HEK293 (cell line): ENCODE measurements at regions not wholly inside any gene's neighbourhood (a gene's known extent, or its start where the extent isn't known, plus 50 kb on each side); places are given as distances from the start of the nearest gene placed in this dataset.

Source experiments
- SETDB1 ChIP-seq: IDR thresholded peaks from one replicate; pipeline ENCODE4 v1.6.1; 2017; ENCODE audit warnings: mild to moderate bottlenecking, low read length, moderate library complexity, mixed read lengths; ENCODE audit not compliant: insufficient read length
- ZBTB21 ChIP-seq: fragments of 450-650 bp; formaldehyde crosslinking; IDR thresholded peaks from 2 replicates; pipeline ENCODE4 v1.5.1; 2017; ENCODE audit warnings: missing biosample characterization, missing genetic modification characterization
- ZNF239 ChIP-seq: fragments of 450-650 bp; formaldehyde crosslinking; IDR thresholded peaks from 2 replicates; pipeline ENCODE4 v1.5.1; 2016; ENCODE audit warnings: missing biosample characterization, missing genetic modification characterization
- ZNF274 ChIP-seq, 2 experiments: fragments of 200-500 bp in 1 of 2; fragments of 450-650 bp in 1 of 2; sonication (Bioruptor generic) in 1 of 2; formaldehyde crosslinking in 1 of 2; IDR thresholded peaks; 2 replicates each; pipeline versions ENCODE4 v1.5.1 to v1.6.1; 2014 to 2016; ENCODE audit warnings: borderline replicate concordance in 1 of 2, inconsistent platforms in 1 of 2, low read length in 1 of 2, missing biosample characterization in 1 of 2, missing genetic modification characterization in 1 of 2
- ZNF426 ChIP-seq: fragments of 450-650 bp; formaldehyde crosslinking; IDR thresholded peaks from 2 replicates; pipeline ENCODE4 v1.5.1; 2017; ENCODE audit warnings: missing biosample characterization, missing genetic modification characterization, mild to moderate bottlenecking, inconsistent platforms, moderate library complexity
- TF ChIP-seq, protein P1 (sequence below): fragments of 450-650 bp; formaldehyde crosslinking; IDR thresholded peaks from 2 replicates; pipeline ENCODE4 v1.5.1; 2016; ENCODE audit warnings: missing biosample characterization, missing genetic modification characterization

DNA sequence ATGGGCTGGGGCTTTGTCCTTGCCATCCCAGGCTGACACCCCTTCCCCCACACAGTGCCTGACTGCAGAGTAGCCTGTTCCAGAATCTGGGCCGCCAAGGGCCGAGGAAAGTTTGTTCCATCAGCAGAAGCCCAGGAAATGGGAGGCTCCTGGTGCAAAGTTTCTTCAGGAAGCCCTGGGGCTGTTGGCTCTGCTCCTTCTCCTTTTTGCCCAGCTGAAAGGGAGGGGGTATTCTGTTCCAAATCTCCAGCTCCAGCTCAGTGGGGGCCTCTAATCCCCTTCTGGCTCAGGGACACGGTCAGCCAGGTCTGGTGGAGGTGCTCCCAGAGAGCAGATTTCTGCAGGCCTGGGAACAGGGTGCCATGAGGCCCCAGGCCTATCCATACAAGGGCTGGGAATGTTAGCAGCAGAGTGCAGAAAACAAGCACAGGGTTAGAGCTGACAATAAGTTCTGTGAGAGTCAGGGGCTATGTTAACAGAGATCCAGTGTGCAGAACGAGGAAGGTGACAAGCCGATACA, 399.5 kb downstream of the RPS24 start:
- TF ChIP-seq ZBTB21 (tag by site-specific recombination) (no peak), ZNF239 (tag by site-specific recombination) (no peak), ZNF274 (IDR thresholded peaks at IDR 0.05; ENCODE audit: low read length) (no peak), ZNF274 (tag by site-specific recombination; IDR thresholded peaks at IDR 0.05; ENCODE audit: borderline replicate concordance) (no peak), ZNF426 (tag by site-specific recombination) (no peak), SETDB1 (no peak)
- TF ChIP-seq, protein P1, sequence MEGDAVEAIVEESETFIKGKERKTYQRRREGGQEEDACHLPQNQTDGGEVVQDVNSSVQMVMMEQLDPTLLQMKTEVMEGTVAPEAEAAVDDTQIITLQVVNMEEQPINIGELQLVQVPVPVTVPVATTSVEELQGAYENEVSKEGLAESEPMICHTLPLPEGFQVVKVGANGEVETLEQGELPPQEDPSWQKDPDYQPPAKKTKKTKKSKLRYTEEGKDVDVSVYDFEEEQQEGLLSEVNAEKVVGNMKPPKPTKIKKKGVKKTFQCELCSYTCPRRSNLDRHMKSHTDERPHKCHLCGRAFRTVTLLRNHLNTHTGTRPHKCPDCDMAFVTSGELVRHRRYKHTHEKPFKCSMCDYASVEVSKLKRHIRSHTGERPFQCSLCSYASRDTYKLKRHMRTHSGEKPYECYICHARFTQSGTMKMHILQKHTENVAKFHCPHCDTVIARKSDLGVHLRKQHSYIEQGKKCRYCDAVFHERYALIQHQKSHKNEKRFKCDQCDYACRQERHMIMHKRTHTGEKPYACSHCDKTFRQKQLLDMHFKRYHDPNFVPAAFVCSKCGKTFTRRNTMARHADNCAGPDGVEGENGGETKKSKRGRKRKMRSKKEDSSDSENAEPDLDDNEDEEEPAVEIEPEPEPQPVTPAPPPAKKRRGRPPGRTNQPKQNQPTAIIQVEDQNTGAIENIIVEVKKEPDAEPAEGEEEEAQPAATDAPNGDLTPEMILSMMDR (tag by site-specific recombination): no peak
